NCI-H146 (cell line): ENCODE measurements at regions not wholly inside any gene's neighbourhood (a gene's known extent, or its start where the extent isn't known, plus 50 kb on each side); places are given as distances from the start of the nearest gene placed in this dataset.

Experiments used
- DNase-seq: peaks from one replicate; lab custom pipeline; 2025; lab: John Stamatoyannopoulos, UW

- DNase-seq: no peak
Measured at GRCh38 chr9:99720455-99721050, 101.1 kb upstream of the NR4A3 start.

- no peak for DNase-seq
Measured at GRCh38 chr9:99721898-99722297, 99.8 kb upstream of the NR4A3 start.

GRCh38 chr9:99722877-99723276 lies 98.8 kb upstream of the NR4A3 start:
- no peak for DNase-seq

- DNase-seq: no peak
Measured at GRCh38 chr9:99724640-99725039, 97.0 kb upstream of the NR4A3 start.

- no peak for DNase-seq
Measured at GRCh38 chr9:99725852-99726251, 95.8 kb upstream of the NR4A3 start.

- no peak for DNase-seq
Measured at GRCh38 chr9:99726758-99727157, 94.9 kb upstream of the NR4A3 start.

GRCh38 chr9:99730062-99730461 lies 91.6 kb upstream of the NR4A3 start:
- DNase-seq: no peak

- DNase-seq: no peak
Measured at GRCh38 chr9:99731950-99732349, 89.7 kb upstream of the NR4A3 start.

GRCh38 chr9:99732715-99733114 lies 89.0 kb upstream of the NR4A3 start:
- no peak for DNase-seq

- DNase-seq: no peak
Measured at GRCh38 chr9:99735041-99735440, 86.6 kb upstream of the NR4A3 start.

- DNase-seq: no peak
Measured at GRCh38 chr9:99736291-99736690, 85.4 kb upstream of the NR4A3 start.

GRCh38 chr9:99737649-99738048 lies 84.0 kb upstream of the NR4A3 start:
- no peak for DNase-seq

GRCh38 chr9:99743006-99743405 lies 78.7 kb upstream of the NR4A3 start:
- no peak for DNase-seq

- DNase-seq: no peak
Measured at GRCh38 chr9:99743455-99743854, 78.2 kb upstream of the NR4A3 start.

- DNase-seq: no peak
Measured at GRCh38 chr9:99744132-99744531, 77.6 kb upstream of the NR4A3 start.

GRCh38 chr9:99745085-99745484 lies 76.6 kb upstream of the NR4A3 start:
- DNase-seq: no peak

- DNase-seq: no peak
Measured at GRCh38 chr9:99746406-99746805, 75.3 kb upstream of the NR4A3 start.

GRCh38 chr9:99748266-99748665 lies 73.4 kb upstream of the NR4A3 start:
- no peak for DNase-seq

GRCh38 chr9:99748676-99749075 lies 73.0 kb upstream of the NR4A3 start:
- DNase-seq: no peak

- DNase-seq: no peak
Measured at GRCh38 chr9:99749641-99750040, 72.0 kb upstream of the NR4A3 start.

- no peak for DNase-seq
Measured at GRCh38 chr9:99750526-99750925, 71.2 kb upstream of the NR4A3 start.

- DNase-seq: no peak
Measured at GRCh38 chr9:99752417-99753109, 69.1 kb upstream of the NR4A3 start.

GRCh38 chr9:99753436-99753835 lies 68.2 kb upstream of the NR4A3 start:
- no peak for DNase-seq

- DNase-seq: no peak
Measured at GRCh38 chr9:99760421-99760820, 61.3 kb upstream of the NR4A3 start.
